H1 (cell line): ENCODE measurements at regions not wholly inside any gene's neighbourhood (a gene's known extent, or its start where the extent isn't known, plus 50 kb on each side); places are given as distances from the start of the nearest gene placed in this dataset.

Source experiments
- CTCF ChIA-PET: fragments of 300-600 bp; sonication (Branson Sonifier 250); formaldehyde crosslinking; loops from one replicate; lab custom pipeline; 2021; ENCODE audit not compliant: partially characterized antibody; lab: Charles Lee
- POLR2A ChIA-PET: fragments of 300-600 bp; sonication (Branson Sonifier 250); formaldehyde crosslinking; loops from one replicate; lab custom pipeline; 2021; ENCODE audit warnings: inconsistent platforms; ENCODE audit not compliant: partially characterized antibody; lab: Charles Lee
- DNase-seq, 2 experiments: peaks; one replicate each; pipeline versions ENCODE4 v3.0.0 to v3.0.0-alpha.2; 2010 to 2022; ENCODE audit warnings: low spot score in 2 of 2, low read depth in 1 of 2, mixed read lengths in 1 of 2
- FAIRE-seq: peaks from 2 replicates; lab custom pipeline; 2011; peaks lifted over from hg19 to GRCh38; lab: Jason Lieb, UNC
- H2AFZ ChIP-seq: 2 replicates; pipeline ENCODE4 v1.8.1; 2012; ENCODE audit warnings: low read length, inconsistent platforms
- H2AK5ac ChIP-seq: 2 replicates; pipeline ENCODE4 v1.6.1; 2013; ENCODE audit warnings: low read depth, low read length
- H2BK120ac ChIP-seq: replicated peaks from 2 replicates; pipeline ENCODE3; 2013; ENCODE audit warnings: low read depth, low read length, inconsistent platforms
- H2BK12ac ChIP-seq: 2 replicates; pipeline ENCODE4 v1.6.1; 2013; ENCODE audit warnings: low read depth, low read length
- H2BK15ac ChIP-seq: 2 replicates; pipeline ENCODE4 v1.6.1; 2013; ENCODE audit warnings: low read length
- H2BK20ac ChIP-seq: 2 replicates; pipeline ENCODE4 v1.6.1; 2013; ENCODE audit warnings: low read length
- H2BK5ac ChIP-seq: 2 replicates; pipeline ENCODE4 v1.6.1; 2013; ENCODE audit warnings: low read depth, low read length
- H3K14ac ChIP-seq: 2 replicates; pipeline ENCODE4 v1.6.1; 2013; ENCODE audit warnings: inconsistent platforms; ENCODE audit not compliant: insufficient read length
- H3K18ac ChIP-seq: 2 replicates; pipeline ENCODE4 v1.6.1; 2013; ENCODE audit warnings: low read length; ENCODE audit errors: extremely low read depth
- H3K23ac ChIP-seq: 2 replicates; pipeline ENCODE4 v1.6.1; 2013; ENCODE audit warnings: inconsistent platforms; ENCODE audit not compliant: insufficient read length
- H3K23me2 ChIP-seq: 2 replicates; pipeline ENCODE4 v1.6.1; 2013; ENCODE audit warnings: low read depth, low read length
- H3K27ac ChIP-seq: 2 replicates; pipeline ENCODE4 v1.6.1; 2011; ENCODE audit warnings: low read depth, low read length, inconsistent platforms
- H3K27me3 ChIP-seq, 4 experiments: replicated peaks in 1 of 4; 1 replicate in 1 of 4; 2 replicates in 3 of 4; pipeline versions ENCODE4 v1.6.1 to v1.8.1; 2011 to 2013; ENCODE audit warnings: low read length in 3 of 4, mild to moderate bottlenecking in 3 of 4, inconsistent platforms in 2 of 4, mixed read lengths in 2 of 4, moderate library complexity in 1 of 4; ENCODE audit not compliant: control insufficient read depth in 3 of 4, insufficient read depth in 3 of 4; ENCODE audit errors: extremely low read depth in 1 of 4
- H3K36me3 ChIP-seq, 4 experiments: 2 replicates each; pipeline versions ENCODE4 v1.6.1 to v1.8.1; 2011 to 2013; ENCODE audit warnings: mild to moderate bottlenecking in 4 of 4, low read length in 3 of 4, moderate library complexity in 2 of 4, control low read depth in 1 of 4, inconsistent platforms in 1 of 4; ENCODE audit not compliant: insufficient read depth in 4 of 4, control insufficient read depth in 2 of 4
- H3K4ac ChIP-seq: replicated peaks from 2 replicates; pipeline ENCODE3; 2013; ENCODE audit warnings: low read length, low read depth, mixed read lengths, inconsistent platforms; ENCODE audit not compliant: insufficient read length
- H3K4me1 ChIP-seq, 4 experiments: replicated peaks in 1 of 4; 1 replicate in 1 of 4; 2 replicates in 3 of 4; pipeline versions ENCODE4 v1.6.1 to v1.8.1; 2011 to 2013; ENCODE audit warnings: low read length in 3 of 4, inconsistent platforms in 2 of 4, mixed read lengths in 1 of 4; ENCODE audit not compliant: insufficient read depth in 4 of 4, control insufficient read depth in 3 of 4
- H3K4me2 ChIP-seq, 2 experiments: 2 replicates each; pipeline versions ENCODE4 v1.6.1 to v1.8.1; 2011 to 2013; ENCODE audit warnings: low read depth in 2 of 2, low read length in 2 of 2, control low read depth in 1 of 2, inconsistent platforms in 1 of 2, mild to moderate bottlenecking in 1 of 2; ENCODE audit not compliant: insufficient read depth in 1 of 2
- H3K4me3 ChIP-seq, 4 experiments: fragments of 200-600, 300-600 bp in 1 of 4; sonication (generic), shearing (Covaris generic), sonication (Bioruptor Twin) in 1 of 4; 2 replicates each; pipeline versions ENCODE4 v1.5.1 to v1.8.1; 2011 to 2016; ENCODE audit warnings: low read length in 4 of 4, low read depth in 3 of 4, control low read depth in 2 of 4, inconsistent platforms in 2 of 4, mild to moderate bottlenecking in 2 of 4, mixed read lengths in 1 of 4, moderate library complexity in 1 of 4; ENCODE audit not compliant: insufficient read depth in 2 of 4; ENCODE audit errors: extremely low read depth in 1 of 4
- H3K56ac ChIP-seq: replicated peaks from 2 replicates; pipeline ENCODE3; 2013; ENCODE audit warnings: low read depth, mild to moderate bottlenecking, mixed read lengths, low read length, inconsistent platforms; ENCODE audit not compliant: insufficient read length
- H3K79me1 ChIP-seq: 2 replicates; pipeline ENCODE4 v1.6.1; 2013; ENCODE audit warnings: low read depth, low read length, control low read depth
- H3K79me2 ChIP-seq, 2 experiments: 2 replicates each; pipeline versions ENCODE4 v1.6.1 to v1.8.1; 2012 to 2013; ENCODE audit warnings: low read length in 2 of 2, mild to moderate bottlenecking in 2 of 2, inconsistent platforms in 1 of 2; ENCODE audit not compliant: insufficient read depth in 2 of 2, control insufficient read depth in 1 of 2
- H3K9ac ChIP-seq, 4 experiments: replicated peaks in 1 of 4; 1 replicate in 1 of 4; 2 replicates in 3 of 4; pipeline versions ENCODE4 v1.6.1 to v1.8.1; 2011 to 2013; ENCODE audit warnings: low read depth in 3 of 4, low read length in 3 of 4, control low read depth in 2 of 4, mild to moderate bottlenecking in 2 of 4, moderate library complexity in 2 of 4, inconsistent platforms in 1 of 4; ENCODE audit errors: extremely low read depth in 1 of 4
- H3K9me3 ChIP-seq, 2 experiments: 2 replicates each; pipeline versions ENCODE4 v1.6.1 to v1.8.1; 2012 to 2013; ENCODE audit warnings: mild to moderate bottlenecking in 2 of 2, moderate library complexity in 2 of 2, control low read depth in 1 of 2, inconsistent platforms in 1 of 2, low read depth in 1 of 2, low read length in 1 of 2, mixed read lengths in 1 of 2; ENCODE audit not compliant: insufficient read depth in 2 of 2
- H4K20me1 ChIP-seq, 2 experiments: replicated peaks in 1 of 2; 2 replicates each; pipeline versions ENCODE3 to v1.8.1; 2011 to 2013; ENCODE audit warnings: inconsistent platforms in 2 of 2, low read length in 2 of 2, mild to moderate bottlenecking in 1 of 2; ENCODE audit not compliant: insufficient read depth in 2 of 2, control insufficient read depth in 1 of 2
- H4K5ac ChIP-seq: 2 replicates; pipeline ENCODE4 v1.6.1; 2013; ENCODE audit warnings: low read length, low read depth, mixed read lengths, inconsistent platforms; ENCODE audit not compliant: insufficient read length
- H4K8ac ChIP-seq: 2 replicates; pipeline ENCODE4 v1.8.0; 2013; ENCODE audit warnings: mild to moderate bottlenecking, moderate library complexity, low read length, inconsistent platforms; ENCODE audit not compliant: insufficient read depth; ENCODE audit errors: extremely low read depth
- H4K91ac ChIP-seq: replicated peaks from 2 replicates; pipeline ENCODE3; 2013; ENCODE audit warnings: low read length, mixed read lengths, inconsistent platforms; ENCODE audit not compliant: insufficient read length
- ATF2 ChIP-seq: IDR thresholded peaks from 2 replicates; pipeline ENCODE4 v1.6.1; 2012; ENCODE audit warnings: low read length, inconsistent platforms
- BACH1 ChIP-seq: IDR thresholded peaks from 2 replicates; pipeline ENCODE4 v1.6.1; 2012; ENCODE audit warnings: low read length, improper control_type of control experiment
- CBX8 ChIP-seq: fragments of 300-800, 300-1000 bp; sonication (generic); IDR thresholded peaks from 2 replicates; pipeline ENCODE4 v1.7.1; 2016; ENCODE audit warnings: low read depth, low read length, borderline replicate concordance
- CEBPB ChIP-seq: IDR thresholded peaks from 2 replicates; pipeline ENCODE4 v1.6.1; 2012; ENCODE audit warnings: low read depth, low read length
- CREB1 ChIP-seq: IDR thresholded peaks from 2 replicates; pipeline ENCODE4 v1.6.1; 2012; ENCODE audit warnings: inconsistent platforms
- SAP30 ChIP-seq: fragments of 300-600 bp; sonication (generic); IDR thresholded peaks from 2 replicates; pipeline ENCODE4 v1.7.1; 2012; ENCODE audit warnings: low read length, moderate library complexity, mild to moderate bottlenecking, inconsistent platforms; ENCODE audit not compliant: insufficient read depth, insufficient replicate concordance
- YY1 ChIP-seq: IDR thresholded peaks from 2 replicates; pipeline ENCODE4 v1.6.1; 2011; ENCODE audit warnings: low read depth, mild to moderate bottlenecking, low read length
- WGBS, 2 experiments: shearing (Covaris generic) in 1 of 2; methylation state at CpG; one replicate each; pipeline versions ENCODE4 v1.1.6 to v1.1.7; 2013 to 2015; ENCODE audit warnings: low lambda C conversion rate in 2 of 2, mixed read lengths in 2 of 2, inconsistent platforms in 1 of 2, low coverage in 1 of 2, missing lambda C conversion rate in 1 of 2; ENCODE audit not compliant: insufficient replicate concordance in 2 of 2, insufficient coverage in 1 of 2, insufficient read length in 1 of 2; ENCODE audit errors: extremely low coverage in 1 of 2, missing lambda C conversion rate in 1 of 2; 5-methylcytosine and 5-hydroxymethylcytosine counted together

GRCh38 chr14:101454229-101454628, 107.1 kb upstream of the DIO3 start:
- no peaks in the 10 kb centered on the region for H3K79me2 ChIP-seq
- H2BK12ac ChIP-seq, result no peak overlapping the region
- no peak for TF ChIP-seq YY1
- no peak for TF ChIP-seq CEBPB
- TF ChIP-seq SAP30, result no peak
- TF ChIP-seq ATF2, result no peak
- no peak for TF ChIP-seq BACH1
- no peak for TF ChIP-seq CREB1
- TF ChIP-seq CBX8, result no peak
- H3K27me3 ChIP-seq, result peaks cover 30 to 49% (median 41%) of the 10 kb centered on the region in 4 experiments
- H2AK5ac ChIP-seq, result no peak overlapping the region
- no peak overlapping the region for H3K23ac ChIP-seq
- peaks cover 0 to 12% (median 0%) of the 10 kb centered on the region in 4 experiments; a peak in 1 of 8 replicates for H3K36me3 ChIP-seq
- no peak overlapping the region for H3K4me3 ChIP-seq
- ChIA-PET POLR2A (no interaction called here), CTCF (interaction anchor here (0.7 to 2.0 kb wide), 2 partner anchors 103 to 219 kb away, joined by 3 to 6 read pairs; no protein-coding TSS in a partner anchor)
- no peak overlapping the region for H3K4ac ChIP-seq
- H3K18ac ChIP-seq, result no peak overlapping the region
- no peak overlapping the region for H3K4me2 ChIP-seq
- no peaks in the 10 kb centered on the region for H3K9me3 ChIP-seq
- no peak overlapping the region; a peak in 1 of 7 replicates for H3K9ac ChIP-seq
- no peak overlapping the region for H2BK120ac ChIP-seq
- DNase-seq (peak in 1 of 2 experiments; percentile 32), FAIRE-seq (no peak)
- H4K20me1 ChIP-seq, result no peaks in the 10 kb centered on the region
- H3K56ac ChIP-seq, result no peak overlapping the region
- no peak overlapping the region for H4K91ac ChIP-seq
- no peak overlapping the region for H2BK15ac ChIP-seq
- H3K79me1 ChIP-seq, result no peaks in the 10 kb centered on the region
- no peak overlapping the region for H4K8ac ChIP-seq
- H4K5ac ChIP-seq, result no peak overlapping the region
- no peak overlapping the region for H2BK5ac ChIP-seq
- H3K27ac ChIP-seq, result no peak overlapping the region; the same call in 1 of the 2 replicates
- H3K4me1 ChIP-seq, result peaks cover 0 to 3% (median 0%) of the 10 kb centered on the region in 4 experiments; a peak in 1 of 7 replicates
- WGBS, 2 experiments, result 84% methylated on average over 4 of the region's 4 CpGs; no CpG with 5 or more reads in 1 of the 2 experiments
- H2AFZ ChIP-seq, result no peak overlapping the region
- H3K23me2 ChIP-seq, result peaks cover 3% of the 10 kb centered on the region; the same call in 1 of the 2 replicates
- H2BK20ac ChIP-seq, result no peak overlapping the region
- no peak overlapping the region for H3K14ac ChIP-seq
